ENCODE measurements at regions not wholly inside any gene's neighbourhood (a gene's known extent, or its start where the extent isn't known, plus 50 kb on each side); places are given as distances from the start of the nearest gene placed in this dataset.
"Not testable (repeated sequence)": the region's sequence is repeated elsewhere in the genome, so short reads cannot be mapped to it uniquely, and the experiment has no call there.

- intact Hi-C loops (cut with micrococcal nuclease); H3K9me3 Mint-ChIP-seq; H3K36me3 Mint-ChIP-seq (ENCODE audit: low read depth); H3K27me3 Mint-ChIP-seq; H3K4me1 Mint-ChIP-seq (ENCODE audit: low read depth); H3K27ac Mint-ChIP-seq; H3K4me3 Mint-ChIP-seq: not testable (repeated sequence)
Observed at GRCh38 chr5:20721286-20721685, 733.3 kb upstream of the CDH18 start.

DNA sequence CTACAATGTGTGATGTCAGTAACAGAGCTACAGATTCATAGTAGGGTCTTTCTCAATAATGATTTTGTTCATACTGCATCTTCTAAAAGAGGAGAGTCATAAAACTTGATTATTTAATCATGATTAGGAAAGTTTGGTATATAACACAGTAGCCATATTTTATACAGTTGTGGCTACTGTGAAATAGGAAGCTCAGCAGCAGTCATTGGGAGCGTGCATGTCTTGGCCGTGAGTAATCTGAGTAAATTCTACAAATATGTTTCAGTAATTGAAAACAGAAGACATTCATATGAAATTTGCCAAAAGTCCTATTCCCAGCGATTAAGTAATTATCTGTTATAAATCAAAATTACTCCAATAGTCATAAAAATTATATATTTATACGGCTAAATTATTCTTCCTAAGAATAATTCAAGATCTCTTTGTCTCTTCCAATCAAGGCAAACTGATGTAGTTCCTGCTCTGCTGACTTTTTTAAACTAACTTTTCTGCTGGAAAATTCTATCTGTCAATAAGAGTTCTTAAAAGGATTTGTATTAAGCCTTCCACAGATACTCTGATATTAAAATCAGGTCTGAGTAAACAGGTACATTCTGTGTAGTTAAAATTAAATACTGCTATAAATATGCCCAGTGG is 723.6 kb upstream of the CDH18 start:
- H3K27ac Mint-ChIP-seq; intact Hi-C loops (cut with micrococcal nuclease); H3K4me3 Mint-ChIP-seq; H3K27me3 Mint-ChIP-seq; H3K9me3 Mint-ChIP-seq; H3K36me3 Mint-ChIP-seq (ENCODE audit: low read depth); H3K4me1 Mint-ChIP-seq (ENCODE audit: low read depth): not testable (repeated sequence)

GRCh38 chr5:20707634-20708033 is 719.6 kb upstream of the CDH18 start:
- H3K36me3 Mint-ChIP-seq (ENCODE audit: low read depth); H3K27ac Mint-ChIP-seq; intact Hi-C loops (cut with micrococcal nuclease); H3K4me3 Mint-ChIP-seq; H3K9me3 Mint-ChIP-seq; H3K27me3 Mint-ChIP-seq; H3K4me1 Mint-ChIP-seq (ENCODE audit: low read depth): not testable (repeated sequence)

DNA sequence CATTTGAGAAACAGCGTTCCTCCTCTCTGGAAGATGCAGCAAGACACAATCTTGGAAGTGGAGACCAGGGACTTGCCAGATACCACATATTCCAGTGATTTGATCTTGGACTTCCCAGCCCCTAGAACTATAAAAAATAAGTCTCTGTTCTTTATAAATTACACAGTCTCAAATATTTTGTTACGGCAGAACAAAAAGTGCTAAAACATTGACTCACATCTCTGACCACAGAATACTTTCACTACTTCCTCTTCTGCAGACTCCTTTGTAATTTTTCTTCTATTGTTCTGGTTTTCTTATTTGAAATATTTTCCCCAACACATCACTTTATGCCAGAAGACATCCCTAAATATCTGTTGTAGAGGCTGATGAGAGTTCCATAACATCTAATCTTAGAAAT is 706.1 kb upstream of the CDH18 start:
- Mint-ChIP-seq H3K36me3 (ENCODE audit: low read depth) (no peaks in the 10 kb centered on the region), H3K4me1 (ENCODE audit: low read depth) (no peaks in the 10 kb centered on the region), H3K9me3 (no peaks in the 10 kb centered on the region), H3K4me3 (no peak overlapping the region), H3K27me3 (no peaks in the 10 kb centered on the region), H3K27ac (no peak overlapping the region)
- intact Hi-C loops (cut with micrococcal nuclease) = no loop called here

GRCh38 chr5:20692913-20693312 is 704.9 kb upstream of the CDH18 start:
- H3K27me3 Mint-ChIP-seq = no peaks in the 10 kb centered on the region
- no peaks in the 10 kb centered on the region for H3K4me1 Mint-ChIP-seq (ENCODE audit: low read depth)
- H3K36me3 Mint-ChIP-seq (ENCODE audit: low read depth) = no peaks in the 10 kb centered on the region
- intact Hi-C loops (cut with micrococcal nuclease) = no loop called here
- no peak overlapping the region for H3K27ac Mint-ChIP-seq
- H3K9me3 Mint-ChIP-seq = peaks cover 12% of the 10 kb centered on the region
- no peak overlapping the region for H3K4me3 Mint-ChIP-seq

- Mint-ChIP-seq H3K36me3 (ENCODE audit: low read depth) (no peaks in the 10 kb centered on the region), H3K27me3 (no peaks in the 10 kb centered on the region), H3K4me1 (ENCODE audit: low read depth) (no peaks in the 10 kb centered on the region), H3K27ac (no peak overlapping the region), H3K4me3 (no peak overlapping the region), H3K9me3 (peaks cover 9% of the 10 kb centered on the region)
- intact Hi-C loops (cut with micrococcal nuclease) = no loop called here
Observed at GRCh38 chr5:20683241-20683940, 695.4 kb upstream of the CDH18 start.

DNA sequence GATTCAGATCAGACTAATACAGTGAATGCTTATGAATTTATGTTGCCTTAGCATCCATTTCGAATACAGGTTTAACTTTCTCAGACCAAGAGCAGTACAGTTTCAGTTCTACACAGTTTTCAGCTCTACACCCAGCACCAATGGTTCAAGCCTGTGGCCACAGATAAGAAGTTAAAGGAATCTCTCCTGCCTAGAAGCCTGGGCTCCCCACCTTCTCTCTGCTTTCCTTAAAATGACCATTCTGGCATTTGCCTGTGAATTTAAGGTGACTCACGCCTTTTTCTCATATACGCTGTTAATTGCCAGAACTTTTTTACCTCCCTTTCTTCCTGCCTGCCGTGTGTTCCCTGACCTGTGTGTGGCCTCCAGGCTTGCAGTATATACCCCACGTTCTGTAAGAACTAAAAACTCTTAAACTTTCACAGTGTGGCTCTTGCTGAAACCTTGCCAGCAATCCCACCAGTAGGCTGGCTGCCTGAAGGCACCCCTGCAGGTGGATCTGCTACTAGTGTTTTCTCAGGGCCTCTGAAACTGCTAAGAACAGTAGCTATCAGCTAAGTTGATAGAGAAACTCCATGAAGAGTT is 692.8 kb upstream of the CDH18 start:
- Mint-ChIP-seq H3K27me3 (no peaks in the 10 kb centered on the region), H3K9me3 (no peaks in the 10 kb centered on the region), H3K27ac (no peak overlapping the region), H3K36me3 (ENCODE audit: low read depth) (no peaks in the 10 kb centered on the region), H3K4me1 (ENCODE audit: low read depth) (no peaks in the 10 kb centered on the region), H3K4me3 (no peak overlapping the region)
- intact Hi-C loops (cut with micrococcal nuclease) = no loop called here

DNA sequence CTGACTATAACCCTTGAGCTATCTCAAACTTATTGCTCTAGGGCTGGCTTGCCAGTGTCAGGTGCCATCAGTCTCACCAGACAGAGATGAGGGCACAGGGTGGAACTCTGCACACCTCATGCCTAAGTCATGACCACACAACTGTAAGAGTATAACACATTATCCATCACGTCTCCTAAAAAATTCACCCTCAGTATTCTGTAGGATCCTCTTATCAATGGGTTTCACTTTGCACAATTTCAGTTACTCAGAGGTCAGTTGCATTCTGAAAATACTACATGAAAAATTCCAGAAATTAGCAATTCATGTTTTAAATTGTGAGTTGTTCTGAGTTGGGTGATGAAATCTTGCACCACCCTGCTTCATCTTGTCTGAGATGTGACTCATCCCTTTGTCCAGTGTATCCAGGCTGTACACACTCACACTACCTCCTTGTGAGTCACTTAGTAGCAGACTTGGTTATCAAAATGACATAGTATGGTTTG is 690.9 kb upstream of the CDH18 start:
- Mint-ChIP-seq H3K36me3 (ENCODE audit: low read depth) (no peaks in the 10 kb centered on the region), H3K27me3 (no peaks in the 10 kb centered on the region), H3K4me3 (no peak overlapping the region), H3K27ac (no peak overlapping the region), H3K9me3 (no peaks in the 10 kb centered on the region), H3K4me1 (ENCODE audit: low read depth) (no peaks in the 10 kb centered on the region)
- intact Hi-C loops (cut with micrococcal nuclease) = no loop called here

- no peaks in the 10 kb centered on the region for H3K27me3 Mint-ChIP-seq
- intact Hi-C loops (cut with micrococcal nuclease) = no loop called here
- H3K27ac Mint-ChIP-seq = no peak overlapping the region
- H3K9me3 Mint-ChIP-seq = no peaks in the 10 kb centered on the region
- no peaks in the 10 kb centered on the region for H3K36me3 Mint-ChIP-seq (ENCODE audit: low read depth)
- no peak overlapping the region for H3K4me3 Mint-ChIP-seq
- no peaks in the 10 kb centered on the region for H3K4me1 Mint-ChIP-seq (ENCODE audit: low read depth)
Observed at GRCh38 chr5:20678386-20678785, 690.4 kb upstream of the CDH18 start.

GRCh38 chr5:20660588-20660987 is 672.6 kb upstream of the CDH18 start:
- Mint-ChIP-seq H3K4me3 (no peak overlapping the region), H3K27ac (no peak overlapping the region), H3K27me3 (no peaks in the 10 kb centered on the region), H3K4me1 (ENCODE audit: low read depth) (no peaks in the 10 kb centered on the region), H3K9me3 (no peaks in the 10 kb centered on the region), H3K36me3 (ENCODE audit: low read depth) (no peaks in the 10 kb centered on the region)
- intact Hi-C loops (cut with micrococcal nuclease) = no loop called here

GRCh38 chr5:20656262-20656661 is 668.3 kb upstream of the CDH18 start:
- Mint-ChIP-seq H3K9me3 (peaks cover 10% of the 10 kb centered on the region), H3K36me3 (ENCODE audit: low read depth) (no peaks in the 10 kb centered on the region), H3K27me3 (no peaks in the 10 kb centered on the region), H3K4me3 (no peak overlapping the region), H3K4me1 (ENCODE audit: low read depth) (no peaks in the 10 kb centered on the region), H3K27ac (no peak overlapping the region)
- intact Hi-C loops (cut with micrococcal nuclease) = no loop called here

- no peaks in the 10 kb centered on the region for H3K36me3 Mint-ChIP-seq (ENCODE audit: low read depth)
- intact Hi-C loops (cut with micrococcal nuclease) = no loop called here
- no peak overlapping the region for H3K4me3 Mint-ChIP-seq
- no peak overlapping the region for H3K27ac Mint-ChIP-seq
- H3K4me1 Mint-ChIP-seq (ENCODE audit: low read depth) = no peaks in the 10 kb centered on the region
- no peaks in the 10 kb centered on the region for H3K27me3 Mint-ChIP-seq
- peaks cover 20% of the 10 kb centered on the region for H3K9me3 Mint-ChIP-seq
Observed at GRCh38 chr5:20655211-20655610, 667.2 kb upstream of the CDH18 start.

GRCh38 chr5:20654746-20655145 is 666.7 kb upstream of the CDH18 start:
- Mint-ChIP-seq H3K9me3 (peaks cover 25% of the 10 kb centered on the region), H3K27me3 (no peaks in the 10 kb centered on the region)

DNA sequence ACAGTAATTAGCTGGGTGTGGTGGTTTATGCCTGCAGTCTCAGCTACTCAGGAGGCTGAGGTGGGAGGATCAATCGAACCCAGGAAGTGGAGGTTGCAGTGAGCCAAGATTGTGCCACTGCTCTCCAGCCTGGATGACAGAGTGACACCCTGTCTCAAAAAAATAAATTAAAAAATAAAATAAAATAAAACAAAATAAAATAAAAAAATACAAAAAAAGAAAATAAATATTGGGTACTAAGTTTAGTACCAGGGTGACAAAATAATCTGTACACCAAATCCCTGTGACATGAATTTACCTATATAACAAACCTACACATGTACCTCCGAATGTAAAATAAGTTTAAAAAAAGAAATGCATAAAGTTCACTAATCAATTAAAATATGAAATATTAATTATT is 666.0 kb upstream of the CDH18 start:
- Mint-ChIP-seq H3K9me3 (peaks cover 32% of the 10 kb centered on the region), H3K4me3 (no peak overlapping the region), H3K27ac (no peak overlapping the region), H3K27me3 (no peaks in the 10 kb centered on the region), H3K36me3 (ENCODE audit: low read depth) (no peaks in the 10 kb centered on the region), H3K4me1 (ENCODE audit: low read depth) (no peaks in the 10 kb centered on the region)
- intact Hi-C loops (cut with micrococcal nuclease) = no loop called here

More at GRCh38 chr5:20654746-20655145, 666.7 kb upstream of the CDH18 start:
- H3K36me3 Mint-ChIP-seq (ENCODE audit: low read depth) = no peaks in the 10 kb centered on the region
- no peak overlapping the region for H3K4me3 Mint-ChIP-seq
- no peak overlapping the region for H3K27ac Mint-ChIP-seq
- no peaks in the 10 kb centered on the region for H3K4me1 Mint-ChIP-seq (ENCODE audit: low read depth)
- intact Hi-C loops (cut with micrococcal nuclease) = no loop called here

All from dendritic cell treated with granulocyte-macrophage colony-stimulating factor and Interleukin-4, amounts not matched to agents 40 ng/mL and 50 ng/mL, for 4 days (primary cell).